WTC11 (cell line): ENCODE measurements at regions not wholly inside any gene's neighbourhood (a gene's known extent, or its start where the extent isn't known, plus 50 kb on each side); places are given as distances from the start of the nearest gene placed in this dataset.

Experiments
- ATAC-seq: fragments of 200-7000 bp; cut with Tn5 transposase; 2 replicates; pipeline ENCODE4 v1.10.0; 2021; ENCODE audit warnings: mild to moderate bottlenecking, moderate library complexity
- CTCF ChIA-PET: fragments of 300-600 bp; sonication (Branson Sonifier 250); formaldehyde crosslinking; loops from one replicate; lab custom pipeline; 2021; ENCODE audit warnings: antibody characterized with exemption; lab: Charles Lee
- POLR2A ChIA-PET: fragments of 350-600 bp; sonication (Branson Sonifier 250); formaldehyde crosslinking; loops from one replicate; lab custom pipeline; 2021; ENCODE audit warnings: antibody characterized with exemption; lab: Charles Lee
- DNase-seq: peaks from one replicate; pipeline ENCODE4 v3.0.0; 2021; ENCODE audit warnings: low spot score
- H3K27ac Mint-ChIP-seq: 2 replicates; pipeline ENCODE4 v1.8.0; 2021; ENCODE audit warnings: mixed read lengths
- H3K27me3 Mint-ChIP-seq: 2 replicates; pipeline ENCODE4 v1.8.0; 2021; ENCODE audit warnings: low read depth, mild to moderate bottlenecking, moderate library complexity, mixed read lengths
- H3K36me3 Mint-ChIP-seq: 2 replicates; pipeline ENCODE4 v1.8.0; 2021; ENCODE audit warnings: mixed read lengths
- H3K4me1 Mint-ChIP-seq: 2 replicates; pipeline ENCODE4 v1.8.0; 2022; ENCODE audit warnings: mixed read lengths
- H3K4me3 Mint-ChIP-seq: 2 replicates; pipeline ENCODE4 v1.8.0; 2021; ENCODE audit warnings: mild to moderate bottlenecking, moderate library complexity, mixed read lengths
- H3K9me3 Mint-ChIP-seq: 2 replicates; pipeline ENCODE4 v1.8.0; 2021; ENCODE audit warnings: mixed read lengths
- CTCF ChIP-seq: fragments of 200-600 bp; IDR thresholded peaks from 2 replicates; pipeline ENCODE4 v1.8.0; 2022; ENCODE audit warnings: antibody characterized with exemption
- FOXP1 ChIP-seq: sonication (generic); formaldehyde crosslinking; IDR thresholded peaks from 2 replicates; pipeline ENCODE4 v1.8.0; 2022; ENCODE audit warnings: missing genetic modification reagents, mild to moderate bottlenecking, moderate library complexity, borderline replicate concordance
- IRF2 ChIP-seq: sonication (generic); formaldehyde crosslinking; IDR thresholded peaks from 2 replicates; pipeline ENCODE4 v1.8.0; 2022; ENCODE audit warnings: low read depth, missing genetic modification reagents, borderline replicate concordance
- MAX ChIP-seq: sonication (generic); formaldehyde crosslinking; IDR thresholded peaks from 2 replicates; pipeline ENCODE4 v1.8.0; 2022; ENCODE audit warnings: mild to moderate bottlenecking, missing genetic modification reagents
- PRDM15 ChIP-seq: sonication (generic); formaldehyde crosslinking; IDR thresholded peaks from 2 replicates; pipeline ENCODE4 v1.8.0; 2022; ENCODE audit warnings: missing genetic modification reagents
- ZNF219 ChIP-seq: sonication (generic); formaldehyde crosslinking; IDR thresholded peaks from 2 replicates; pipeline ENCODE4 v1.8.0; 2023; ENCODE audit warnings: missing genetic modification reagents, mild to moderate bottlenecking, borderline replicate concordance
- ZNF396 ChIP-seq: fragments of 250-450 bp; sonication (Bioruptor Pico); IDR thresholded peaks from 2 replicates; pipeline ENCODE4 v1.8.0; 2021; ENCODE audit warnings: mild to moderate bottlenecking, moderate library complexity, borderline replicate concordance
- TF ChIP-seq, protein P1 (sequence below): fragments of 250-450 bp; sonication (Bioruptor Pico); IDR thresholded peaks from 2 replicates; pipeline ENCODE4 v1.9.0; 2021; ENCODE audit warnings: mild to moderate bottlenecking
- TF ChIP-seq, protein P2 (sequence below): sonication (generic); formaldehyde crosslinking; IDR thresholded peaks from 2 replicates; pipeline ENCODE4 v1.8.1; 2022; ENCODE audit warnings: low read depth, mild to moderate bottlenecking, moderate library complexity, missing genetic modification reagents, borderline replicate concordance
- TF ChIP-seq, protein P3 (sequence below): sonication (generic); formaldehyde crosslinking; IDR thresholded peaks from 2 replicates; pipeline ENCODE4 v1.8.0; 2022; ENCODE audit warnings: mild to moderate bottlenecking, missing genetic modification reagents
- TF ChIP-seq, protein P4 (sequence below): fragments of 250-450 bp; sonication (Bioruptor Pico); conservative IDR thresholded peaks from 2 replicates; pipeline ENCODE4 v1.9.0; 2021; ENCODE audit warnings: mild to moderate bottlenecking

DNA sequence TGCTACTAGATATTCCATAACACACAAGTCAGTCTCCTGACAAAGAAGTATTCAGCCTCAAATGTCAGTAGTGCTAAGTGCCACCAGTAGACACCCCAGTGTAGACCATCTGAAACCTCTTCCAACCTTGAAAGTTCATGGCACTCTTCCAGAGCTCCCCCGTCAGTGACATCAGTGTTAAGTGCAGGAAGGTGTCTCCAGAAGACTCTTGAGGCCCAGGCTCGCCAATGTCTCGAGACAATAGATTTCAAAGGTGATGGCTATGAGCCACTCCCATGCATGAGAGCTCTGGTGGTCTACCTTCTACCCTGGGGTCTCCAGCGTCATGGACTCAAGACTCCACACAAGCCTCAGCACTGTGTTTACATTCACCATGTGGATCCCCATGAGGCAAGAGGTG is 183.8 kb downstream of the SMAD2 start:
- TF ChIP-seq CTCF (no peak), MAX (CRISPR knock-in tag) (no peak), ZNF219 (no peak), ZNF396 (CRISPR knock-in tag) (no peak), FOXP1 (CRISPR knock-in tag) (no peak), IRF2 (CRISPR knock-in tag) (no peak), PRDM15 (CRISPR knock-in tag) (no peak)
- TF ChIP-seq, protein P1, sequence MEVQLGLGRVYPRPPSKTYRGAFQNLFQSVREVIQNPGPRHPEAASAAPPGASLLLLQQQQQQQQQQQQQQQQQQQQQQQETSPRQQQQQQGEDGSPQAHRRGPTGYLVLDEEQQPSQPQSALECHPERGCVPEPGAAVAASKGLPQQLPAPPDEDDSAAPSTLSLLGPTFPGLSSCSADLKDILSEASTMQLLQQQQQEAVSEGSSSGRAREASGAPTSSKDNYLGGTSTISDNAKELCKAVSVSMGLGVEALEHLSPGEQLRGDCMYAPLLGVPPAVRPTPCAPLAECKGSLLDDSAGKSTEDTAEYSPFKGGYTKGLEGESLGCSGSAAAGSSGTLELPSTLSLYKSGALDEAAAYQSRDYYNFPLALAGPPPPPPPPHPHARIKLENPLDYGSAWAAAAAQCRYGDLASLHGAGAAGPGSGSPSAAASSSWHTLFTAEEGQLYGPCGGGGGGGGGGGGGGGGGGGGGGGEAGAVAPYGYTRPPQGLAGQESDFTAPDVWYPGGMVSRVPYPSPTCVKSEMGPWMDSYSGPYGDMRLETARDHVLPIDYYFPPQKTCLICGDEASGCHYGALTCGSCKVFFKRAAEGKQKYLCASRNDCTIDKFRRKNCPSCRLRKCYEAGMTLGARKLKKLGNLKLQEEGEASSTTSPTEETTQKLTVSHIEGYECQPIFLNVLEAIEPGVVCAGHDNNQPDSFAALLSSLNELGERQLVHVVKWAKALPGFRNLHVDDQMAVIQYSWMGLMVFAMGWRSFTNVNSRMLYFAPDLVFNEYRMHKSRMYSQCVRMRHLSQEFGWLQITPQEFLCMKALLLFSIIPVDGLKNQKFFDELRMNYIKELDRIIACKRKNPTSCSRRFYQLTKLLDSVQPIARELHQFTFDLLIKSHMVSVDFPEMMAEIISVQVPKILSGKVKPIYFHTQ (CRISPR knock-in tag), result no peak
- TF ChIP-seq, protein P2, sequence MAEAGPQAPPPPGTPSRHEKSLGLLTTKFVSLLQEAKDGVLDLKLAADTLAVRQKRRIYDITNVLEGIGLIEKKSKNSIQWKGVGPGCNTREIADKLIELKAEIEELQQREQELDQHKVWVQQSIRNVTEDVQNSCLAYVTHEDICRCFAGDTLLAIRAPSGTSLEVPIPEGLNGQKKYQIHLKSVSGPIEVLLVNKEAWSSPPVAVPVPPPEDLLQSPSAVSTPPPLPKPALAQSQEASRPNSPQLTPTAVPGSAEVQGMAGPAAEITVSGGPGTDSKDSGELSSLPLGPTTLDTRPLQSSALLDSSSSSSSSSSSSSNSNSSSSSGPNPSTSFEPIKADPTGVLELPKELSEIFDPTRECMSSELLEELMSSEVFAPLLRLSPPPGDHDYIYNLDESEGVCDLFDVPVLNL (CRISPR knock-in tag), result no peak
- TF ChIP-seq, protein P3, sequence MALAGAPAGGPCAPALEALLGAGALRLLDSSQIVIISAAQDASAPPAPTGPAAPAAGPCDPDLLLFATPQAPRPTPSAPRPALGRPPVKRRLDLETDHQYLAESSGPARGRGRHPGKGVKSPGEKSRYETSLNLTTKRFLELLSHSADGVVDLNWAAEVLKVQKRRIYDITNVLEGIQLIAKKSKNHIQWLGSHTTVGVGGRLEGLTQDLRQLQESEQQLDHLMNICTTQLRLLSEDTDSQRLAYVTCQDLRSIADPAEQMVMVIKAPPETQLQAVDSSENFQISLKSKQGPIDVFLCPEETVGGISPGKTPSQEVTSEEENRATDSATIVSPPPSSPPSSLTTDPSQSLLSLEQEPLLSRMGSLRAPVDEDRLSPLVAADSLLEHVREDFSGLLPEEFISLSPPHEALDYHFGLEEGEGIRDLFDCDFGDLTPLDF, result no peak
- TF ChIP-seq, protein P4, sequence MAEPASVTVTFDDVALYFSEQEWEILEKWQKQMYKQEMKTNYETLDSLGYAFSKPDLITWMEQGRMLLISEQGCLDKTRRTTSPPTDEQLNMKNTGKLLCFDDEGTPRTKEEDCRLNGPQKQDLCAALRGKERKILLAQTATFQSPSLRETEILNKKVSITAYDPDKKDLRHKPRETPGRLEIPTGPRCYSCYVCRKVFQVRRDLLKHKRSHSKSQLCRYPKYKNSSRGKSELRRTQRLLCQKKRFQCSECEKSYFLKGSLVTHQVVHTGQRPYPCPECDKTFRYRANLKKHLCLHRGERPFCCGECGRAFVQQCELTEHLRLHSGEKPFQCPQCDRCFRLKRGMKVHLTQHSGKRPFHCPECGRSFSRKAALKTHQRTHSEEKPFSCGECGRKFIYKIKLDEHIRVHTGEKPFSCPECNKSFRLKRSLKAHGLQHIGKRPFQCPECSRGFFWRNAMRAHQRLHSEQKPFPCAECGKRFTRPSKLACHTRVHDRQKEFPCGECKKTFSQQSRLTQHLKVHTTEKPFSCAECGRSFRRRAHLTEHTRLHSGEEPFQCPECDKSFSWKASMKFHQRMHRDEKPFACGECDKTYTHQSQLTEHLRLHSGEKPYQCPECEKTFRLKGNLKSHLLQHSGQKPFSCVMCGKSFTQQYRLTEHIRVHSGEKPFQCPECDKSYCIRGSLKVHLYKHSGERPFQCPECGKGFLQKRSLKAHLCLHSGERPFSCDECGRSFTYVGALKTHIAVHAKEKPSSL (CRISPR knock-in tag), result no peak
- H3K4me1 Mint-ChIP-seq, result peaks cover 9% of the 10 kb centered on the region; the same call in 1 of the 2 replicates
- H3K27me3 Mint-ChIP-seq, result peaks cover 17% of the 10 kb centered on the region
- DNase-seq (no peak), ATAC-seq (no peak)
- POLR2A ChIA-PET, result no interaction called here
- H3K27ac Mint-ChIP-seq, result no peak overlapping the region
- CTCF ChIA-PET, result interaction anchor here (1.2 to 2.0 kb wide), 5 partner anchors 10 to 349 kb away, joined by 3 to 10 read pairs (median 3); no protein-coding TSS in a partner anchor
- H3K9me3 Mint-ChIP-seq, result no peaks in the 10 kb centered on the region
- H3K4me3 Mint-ChIP-seq, result no peak overlapping the region
- no peaks in the 10 kb centered on the region for H3K36me3 Mint-ChIP-seq
